DND-41 (cell line): ENCODE measurements at regions not wholly inside any gene's neighbourhood (a gene's known extent, or its start where the extent isn't known, plus 50 kb on each side); places are given as distances from the start of the nearest gene placed in this dataset.

Source experiments
- EZH2 ChIP-seq: IDR thresholded peaks from 3 replicates; pipeline ENCODE4 v1.6.1; 2012; ENCODE audit warnings: borderline replicate concordance, low read depth, mild to moderate bottlenecking, moderate library complexity, low read length, inconsistent platforms; ENCODE audit not compliant: severe bottlenecking
- TF ChIP-seq, protein P1 (sequence below): IDR thresholded peaks from 2 replicates; pipeline ENCODE4 v1.5.1; 2012; ENCODE audit warnings: borderline replicate concordance, low read length, moderate library complexity, mild to moderate bottlenecking; ENCODE audit not compliant: poor library complexity, severe bottlenecking; ENCODE audit errors: extremely low read depth

DNA sequence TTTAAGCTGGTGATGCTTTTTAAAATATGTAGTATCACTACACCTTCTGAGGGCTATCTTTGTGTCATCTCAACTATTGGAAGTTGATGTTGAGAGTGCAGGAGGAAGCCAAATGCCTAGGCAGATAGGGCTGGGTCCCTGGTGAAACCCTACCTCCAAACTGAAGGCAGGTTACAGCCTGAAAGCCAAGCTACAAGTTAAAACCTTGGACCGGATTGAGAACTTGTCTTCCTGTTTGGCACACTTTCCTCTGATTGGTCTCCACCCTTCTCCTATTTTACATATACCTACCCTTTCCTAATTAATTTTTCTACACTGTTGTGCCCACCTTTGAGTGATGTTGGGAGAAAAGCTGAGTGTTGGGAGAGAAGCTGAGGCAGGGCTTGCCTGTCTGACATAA is 287.8 kb upstream of the CNTN5 start:
- TF ChIP-seq, protein P1, sequence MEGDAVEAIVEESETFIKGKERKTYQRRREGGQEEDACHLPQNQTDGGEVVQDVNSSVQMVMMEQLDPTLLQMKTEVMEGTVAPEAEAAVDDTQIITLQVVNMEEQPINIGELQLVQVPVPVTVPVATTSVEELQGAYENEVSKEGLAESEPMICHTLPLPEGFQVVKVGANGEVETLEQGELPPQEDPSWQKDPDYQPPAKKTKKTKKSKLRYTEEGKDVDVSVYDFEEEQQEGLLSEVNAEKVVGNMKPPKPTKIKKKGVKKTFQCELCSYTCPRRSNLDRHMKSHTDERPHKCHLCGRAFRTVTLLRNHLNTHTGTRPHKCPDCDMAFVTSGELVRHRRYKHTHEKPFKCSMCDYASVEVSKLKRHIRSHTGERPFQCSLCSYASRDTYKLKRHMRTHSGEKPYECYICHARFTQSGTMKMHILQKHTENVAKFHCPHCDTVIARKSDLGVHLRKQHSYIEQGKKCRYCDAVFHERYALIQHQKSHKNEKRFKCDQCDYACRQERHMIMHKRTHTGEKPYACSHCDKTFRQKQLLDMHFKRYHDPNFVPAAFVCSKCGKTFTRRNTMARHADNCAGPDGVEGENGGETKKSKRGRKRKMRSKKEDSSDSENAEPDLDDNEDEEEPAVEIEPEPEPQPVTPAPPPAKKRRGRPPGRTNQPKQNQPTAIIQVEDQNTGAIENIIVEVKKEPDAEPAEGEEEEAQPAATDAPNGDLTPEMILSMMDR: no peak
- no peak for TF ChIP-seq EZH2
